SK-N-SH (cell line): ENCODE measurements at regions not wholly inside any gene's neighbourhood (a gene's known extent, or its start where the extent isn't known, plus 50 kb on each side); places are given as distances from the start of the nearest gene placed in this dataset.

Source experiments
- CHD2 ChIP-seq: fragments of 150-350 bp; IDR thresholded peaks from 2 replicates; pipeline ENCODE4 v1.6.1; 2018; ENCODE audit warnings: low read length; ENCODE audit not compliant: partially characterized antibody
- CTCF ChIP-seq: fragments of 200-600 bp; sonication (generic); IDR thresholded peaks from 2 replicates; pipeline ENCODE4 v1.6.1; 2017; ENCODE audit warnings: antibody characterized with exemption, mild to moderate bottlenecking, moderate library complexity
- ELF1 ChIP-seq: IDR thresholded peaks from 2 replicates; pipeline ENCODE4 v1.4.0; 2012
- EP300 ChIP-seq, 2 experiments: IDR thresholded peaks; 2 replicates each; pipeline versions ENCODE4 v1.4.0 to v1.6.1; 2012; ENCODE audit warnings: borderline replicate concordance in 1 of 2, low read depth in 1 of 2, low read length in 1 of 2
- EZH2phosphoT487 ChIP-seq: fragments of 200-600 bp; sonication (generic); IDR thresholded peaks from 2 replicates; pipeline ENCODE4 v1.6.1; 2017; ENCODE audit warnings: low read depth, mixed run types, mild to moderate bottlenecking, antibody characterized with exemption, moderate library complexity, borderline replicate concordance
- FOSL2 ChIP-seq: IDR thresholded peaks from 2 replicates; pipeline ENCODE4 v1.4.0; 2012; ENCODE audit warnings: low read depth, mild to moderate bottlenecking, moderate library complexity, borderline replicate concordance
- FOXM1 ChIP-seq: IDR thresholded peaks from 2 replicates; pipeline ENCODE4 v1.4.0; 2012; ENCODE audit warnings: low read depth, mild to moderate bottlenecking
- JUND ChIP-seq: IDR thresholded peaks from 2 replicates; pipeline ENCODE4 v1.4.0; 2012
- PBX3 ChIP-seq: IDR thresholded peaks from 2 replicates; pipeline ENCODE4; 2012
- POLR2AphosphoS5 ChIP-seq: IDR thresholded peaks from 2 replicates; pipeline ENCODE4 v1.6.1; 2012; ENCODE audit warnings: low read depth, low read length
- REST ChIP-seq: IDR thresholded peaks from 2 replicates; pipeline ENCODE4 v1.6.1; 2012; ENCODE audit warnings: mild to moderate bottlenecking, low read depth, low read length, moderate library complexity
- SMC3 ChIP-seq: IDR thresholded peaks from 2 replicates; pipeline ENCODE4 v1.6.1; 2012; ENCODE audit warnings: low read depth, low read length, improper control_type of control experiment
- TAF1 ChIP-seq: IDR thresholded peaks from 2 replicates; pipeline ENCODE4 v1.6.1; 2012; ENCODE audit warnings: low read depth, mild to moderate bottlenecking, low read length, moderate library complexity, borderline replicate concordance

- TF ChIP-seq REST (no peak), FOSL2 (no peak), FOXM1 (no peak), JUND (no peak), CTCF (no peak), ELF1 (no peak), CHD2 (no peak), EZH2phosphoT487 (no peak), SMC3 (no peak), POLR2AphosphoS5 (no peak), EP300 (IDR thresholded peaks at IDR 0.05; ENCODE audit: borderline replicate concordance in 1 of 2, low read depth in 1 of 2, low read length in 1 of 2) (no peak), PBX3 (no peak), TAF1 (no peak)
Observed at GRCh38 chr2:157124731-157125130, 132.8 kb upstream of the GALNT5 start.
